Esophagus squamous epithelium (tissue), 5 donors: ENCODE measurements at regions not wholly inside any gene's neighbourhood (a gene's known extent, or its start where the extent isn't known, plus 50 kb on each side); places are given as distances from the start of the nearest gene placed in this dataset.

Experiments used
- DNase-seq: peaks from one replicate; lab custom pipeline; 2025; lab: John Stamatoyannopoulos, UW
- H3K27ac ChIP-seq, 4 donors: fragments of 200-600 bp; sonication (generic); one replicate each; pipeline ENCODE4 v1.5.1; 2016 to 2019; ENCODE audit warnings: mild to moderate bottlenecking in 1 of 4
- H3K27me3 ChIP-seq, 4 donors: fragments of 200-600 bp; sonication (generic); 1 replicate in 3 of 4; 2 replicates in 1 of 4; pipeline versions ENCODE4 v1.5.1 to v1.6.0; 2017 to 2021; ENCODE audit warnings: antibody characterized with exemption in 1 of 4
- H3K36me3 ChIP-seq, 3 donors: fragments of 200-600 bp; sonication (generic); one replicate each; pipeline ENCODE4 v1.5.1; 2016 to 2019
- H3K4me1 ChIP-seq, 3 donors: fragments of 200-600 bp; sonication (generic); one replicate each; pipeline ENCODE4 v1.5.1; 2017 to 2019
- H3K4me3 ChIP-seq, 4 donors: fragments of 200-600 bp; sonication (generic); 1 replicate in 3 of 4; 2 replicates in 1 of 4; pipeline ENCODE4 v1.5.1; 2016 to 2019; ENCODE audit warnings: mild to moderate bottlenecking in 2 of 4, moderate library complexity in 1 of 4
- H3K9me3 ChIP-seq, 3 donors: fragments of 200-600 bp; sonication (generic); one replicate each; pipeline ENCODE4 v1.5.1; 2016 to 2019
- CTCF ChIP-seq, 6 experiments: fragments of 450-650 bp in 4 of 6; fragments of 200-600 bp in 2 of 6; sonication (generic) in 2 of 6; IDR thresholded peaks; one replicate each; pipeline ENCODE4 v1.5.1; 2016 to 2019; ENCODE audit warnings: antibody characterized with exemption in 6 of 6, mild to moderate bottlenecking in 4 of 6, moderate library complexity in 4 of 6
- POLR2A ChIP-seq, 4 donors: fragments of 450-650 bp; IDR thresholded peaks; one replicate each; pipeline ENCODE4 v1.6.1; 2017; ENCODE audit warnings: antibody characterized with exemption in 4 of 4, mild to moderate bottlenecking in 4 of 4, moderate library complexity in 3 of 4
- WGBS, 2 donors: methylation state at CpG; one replicate each; pipeline ENCODE4 v1.1.5; 2018; 5-methylcytosine and 5-hydroxymethylcytosine counted together
- intact Hi-C: fragments of 100-400 bp; cut with DNase I; formaldehyde crosslinking; loops from one replicate; pipeline ENCODE4 v1.15.0; 2022
- donor health status: DM: yes; HTN: yes; CAD: no.

GRCh38 chr12:41979574-41979973 lies 165.1 kb downstream of the GXYLT1 start:
- WGBS, 2 donors, result 71 to 73% methylated on average over 2 of the region's 2 CpGs
- no peaks in the 10 kb centered on the region for H3K9me3 ChIP-seq
- H3K27me3 ChIP-seq, result peaks cover 0 to 9% (median 0%) of the 10 kb centered on the region in 4 donors
- no peak overlapping the region for H3K27ac ChIP-seq
- H3K4me3 ChIP-seq, result no peak overlapping the region
- TF ChIP-seq POLR2A (IDR thresholded peaks at IDR 0.05) (no peak), CTCF (IDR thresholded peaks at IDR 0.05) (no peak)
- DNase-seq, result no peak
- H3K36me3 ChIP-seq, result no peaks in the 10 kb centered on the region
- intact Hi-C loops, result no loop called here
- H3K4me1 ChIP-seq, result no peaks in the 10 kb centered on the region

DNA sequence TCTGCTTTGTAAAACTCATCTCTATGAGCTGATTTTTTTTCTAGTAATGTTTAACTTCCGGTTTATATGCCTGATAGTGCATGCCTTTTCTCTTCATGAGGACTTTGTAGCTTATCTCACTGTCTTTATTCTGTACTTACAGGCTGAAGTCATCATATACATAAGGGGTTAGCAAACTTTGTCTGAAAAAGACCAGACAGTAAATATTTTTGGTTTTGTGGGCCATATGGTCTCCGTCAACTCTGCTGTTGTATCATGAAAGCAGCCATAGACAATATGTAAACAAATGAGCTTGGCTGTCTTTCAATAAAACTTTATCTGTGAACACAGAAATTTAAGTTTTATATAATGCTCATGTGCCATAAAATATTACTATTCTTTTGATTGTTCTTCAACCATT lies 172.1 kb downstream of the GXYLT1 start:
- no peaks in the 10 kb centered on the region for H3K27me3 ChIP-seq
- 79 to 85% methylated on average over 2 of the region's 2 CpGs for WGBS, 2 donors
- DNase-seq, result no peak
- peaks cover 0 to 12% (median 0%) of the 10 kb centered on the region in 3 donors for H3K4me1 ChIP-seq
- no peak overlapping the region for H3K4me3 ChIP-seq
- no peaks in the 10 kb centered on the region for H3K9me3 ChIP-seq
- H3K36me3 ChIP-seq, result no peaks in the 10 kb centered on the region
- H3K27ac ChIP-seq, result no peak overlapping the region
- intact Hi-C loops, result no loop called here
- TF ChIP-seq POLR2A (IDR thresholded peaks at IDR 0.05), result no peak
- TF ChIP-seq CTCF (IDR thresholded peaks at IDR 0.05), result no peak

- no peak overlapping the region for H3K4me3 ChIP-seq
- no peaks in the 10 kb centered on the region for H3K27me3 ChIP-seq
- no peak overlapping the region for H3K27ac ChIP-seq
- 71 to 79% methylated on average over 3 of the region's 3 CpGs for WGBS, 2 donors
- H3K36me3 ChIP-seq, result no peaks in the 10 kb centered on the region
- no peaks in the 10 kb centered on the region for H3K9me3 ChIP-seq
- DNase-seq, result no peak
- no peak for TF ChIP-seq CTCF (IDR thresholded peaks at IDR 0.05)
- TF ChIP-seq POLR2A (IDR thresholded peaks at IDR 0.05), result no peak
- H3K4me1 ChIP-seq, result peaks cover 0 to 12% (median 0%) of the 10 kb centered on the region in 3 donors
- intact Hi-C loops, result no loop called here
These were observed 172.5 kb downstream of the GXYLT1 start for GRCh38 chr12:41972196-41972595.

DNA sequence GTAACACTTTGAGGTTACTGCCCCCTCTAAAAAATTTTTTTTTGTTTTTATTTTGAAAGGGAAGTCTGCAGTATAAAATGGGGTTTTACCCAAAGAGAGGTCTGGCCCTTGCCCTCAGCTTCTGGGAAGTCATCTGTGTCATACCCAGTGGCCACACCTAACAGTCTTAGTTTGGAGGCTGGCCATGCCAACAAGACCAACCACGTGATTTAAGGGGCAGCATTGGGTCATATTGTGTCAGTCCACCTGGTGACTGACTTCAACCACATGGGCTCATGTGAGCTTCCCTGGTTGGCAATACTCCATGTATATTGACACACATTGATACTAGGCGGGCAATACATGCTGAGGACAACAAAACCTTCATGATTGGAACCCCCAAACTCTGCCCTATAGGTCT lies 173.9 kb downstream of the GXYLT1 start:
- H3K9me3 ChIP-seq, result no peaks in the 10 kb centered on the region
- no peak overlapping the region for H3K27ac ChIP-seq
- DNase-seq, result no peak
- WGBS, 2 donors, result 57 to 76% methylated on average over 2 of the region's 2 CpGs
- H3K27me3 ChIP-seq, result no peaks in the 10 kb centered on the region
- no peak for TF ChIP-seq POLR2A (IDR thresholded peaks at IDR 0.05)
- TF ChIP-seq CTCF (IDR thresholded peaks at IDR 0.05), result no peak
- no peak overlapping the region for H3K4me3 ChIP-seq
- H3K4me1 ChIP-seq, result peaks cover 0 to 14% (median 0%) of the 10 kb centered on the region in 3 donors
- intact Hi-C loops, result no loop called here
- H3K36me3 ChIP-seq, result no peaks in the 10 kb centered on the region

- intact Hi-C loops, result no loop called here
- no peak for DNase-seq
- H3K4me3 ChIP-seq, result no peak overlapping the region
- H3K9me3 ChIP-seq, result no peaks in the 10 kb centered on the region
- H3K4me1 ChIP-seq, result peaks cover 0 to 17% (median 0%) of the 10 kb centered on the region in 3 donors
- no peak overlapping the region for H3K27ac ChIP-seq
- no peaks in the 10 kb centered on the region for H3K36me3 ChIP-seq
- H3K27me3 ChIP-seq, result no peaks in the 10 kb centered on the region
- TF ChIP-seq CTCF (IDR thresholded peaks at IDR 0.05), result no peak
- TF ChIP-seq POLR2A (IDR thresholded peaks at IDR 0.05), result no peak
These were observed 176.1 kb downstream of the GXYLT1 start for GRCh38 chr12:41968599-41968998.
